HG03175 (cell line): ENCODE measurements at regions not wholly inside any gene's neighbourhood (a gene's known extent, or its start where the extent isn't known, plus 50 kb on each side); places are given as distances from the start of the nearest gene placed in this dataset.
"Not testable (repeated sequence)": the region's sequence is repeated elsewhere in the genome, so short reads cannot be mapped to it uniquely, and the experiment has no call there.

Experiments
- ATAC-seq: cut with Tn5 transposase; IDR thresholded peaks from one replicate; pipeline ENCODE4 v1.9.1; 2021; ENCODE audit warnings: mild to moderate bottlenecking, moderate library complexity; ENCODE audit not compliant: unreplicated experiment

GRCh38 chr13:48883786-48884185 is 91.9 kb upstream of the FNDC3A start:
- ATAC-seq: not testable (repeated sequence)

- ATAC-seq: no peak
Measured at GRCh38 chr13:48885027-48885395, 90.7 kb upstream of the FNDC3A start.

GRCh38 chr13:48888613-48889012 is 87.1 kb upstream of the FNDC3A start:
- no peak for ATAC-seq

- ATAC-seq: no peak
Measured at GRCh38 chr13:48890391-48890790, 85.3 kb upstream of the FNDC3A start.

- ATAC-seq: no peak
Measured at GRCh38 chr13:48891586-48891985, 84.1 kb upstream of the FNDC3A start.

- peak; percentile 76 for ATAC-seq
Measured at GRCh38 chr13:48892053-48892687, 83.5 kb upstream of the FNDC3A start.

GRCh38 chr13:48892688-48893075 is 83.0 kb upstream of the FNDC3A start:
- no peak for ATAC-seq

- no peak for ATAC-seq
Measured at GRCh38 chr13:48896312-48896711, 79.4 kb upstream of the FNDC3A start.

- no peak for ATAC-seq
Measured at GRCh38 chr13:48901781-48902180, 73.9 kb upstream of the FNDC3A start.

GRCh38 chr13:48902368-48902767 is 73.3 kb upstream of the FNDC3A start:
- no peak for ATAC-seq

- no peak for ATAC-seq
Measured at GRCh38 chr13:48904668-48905290, 70.9 kb upstream of the FNDC3A start.

GRCh38 chr13:48906200-48906599 is 69.5 kb upstream of the FNDC3A start:
- no peak for ATAC-seq

GRCh38 chr13:48908381-48909055 is 67.2 kb upstream of the FNDC3A start:
- ATAC-seq: no peak

GRCh38 chr13:48909056-48909389 is 66.7 kb upstream of the FNDC3A start:
- ATAC-seq: no peak

GRCh38 chr13:48910686-48911085 is 65.0 kb upstream of the FNDC3A start:
- no peak for ATAC-seq

- no peak for ATAC-seq
Measured at GRCh38 chr13:48919751-48920150, 56.0 kb upstream of the FNDC3A start.

GRCh38 chr13:48920730-48921129 is 55.0 kb upstream of the FNDC3A start:
- ATAC-seq: no peak

- no peak for ATAC-seq
Measured at GRCh38 chr13:48923376-48923775, 52.3 kb upstream of the FNDC3A start.

- ATAC-seq: no peak
Measured at GRCh38 chr13:48925001-48925400, 50.7 kb upstream of the FNDC3A start.
